Mesenchymal stem cell (in vitro differentiated cells and primary cell): ENCODE measurements at regions not wholly inside any gene's neighbourhood (a gene's known extent, or its start where the extent isn't known, plus 50 kb on each side); places are given as distances from the start of the nearest gene placed in this dataset.

Experiments
- DNase-seq: peaks from one replicate; pipeline ENCODE4 v3.0.0-alpha.2; 2013
- H2AFZ ChIP-seq: one replicate; pipeline ENCODE4 v1.6.1; 2013; ENCODE audit warnings: low read depth, mild to moderate bottlenecking, control low read depth, inconsistent platforms, low read length, moderate library complexity
- H2AK5ac ChIP-seq: 2 replicates; pipeline ENCODE4 v1.6.1; 2013; ENCODE audit warnings: low read length, moderate library complexity, mild to moderate bottlenecking, inconsistent platforms; ENCODE audit not compliant: severe bottlenecking
- H2BK120ac ChIP-seq: one replicate; pipeline ENCODE4 v1.6.1; 2013; ENCODE audit warnings: low read depth, mild to moderate bottlenecking, inconsistent platforms, low read length, moderate library complexity
- H2BK12ac ChIP-seq, 2 experiments: one replicate each; pipeline ENCODE4 v1.6.1; 2013; ENCODE audit warnings: inconsistent platforms in 2 of 2, low read length in 2 of 2, mild to moderate bottlenecking in 2 of 2, moderate library complexity in 2 of 2, control low read depth in 1 of 2
- H2BK15ac ChIP-seq: one replicate; pipeline ENCODE4 v1.6.1; 2013; ENCODE audit warnings: mild to moderate bottlenecking, low read depth, inconsistent platforms; ENCODE audit not compliant: poor library complexity, severe bottlenecking
- H2BK5ac ChIP-seq: 2 replicates; pipeline ENCODE4 v1.6.1; 2013; ENCODE audit warnings: low read depth, mild to moderate bottlenecking, low read length, control low read depth, inconsistent platforms; ENCODE audit not compliant: poor library complexity, severe bottlenecking
- H3K14ac ChIP-seq, 2 experiments: one replicate each; pipeline ENCODE4 v1.6.1; 2013; ENCODE audit warnings: inconsistent platforms in 2 of 2, low read length in 2 of 2, control low read depth in 1 of 2, mild to moderate bottlenecking in 1 of 2, moderate library complexity in 1 of 2
- H3K18ac ChIP-seq, 2 experiments: one replicate each; pipeline ENCODE4 v1.6.1; 2013; ENCODE audit warnings: inconsistent platforms in 2 of 2, low read length in 2 of 2, control low read depth in 1 of 2, low read depth in 1 of 2, mild to moderate bottlenecking in 1 of 2
- H3K23ac ChIP-seq, 2 experiments: one replicate each; pipeline ENCODE4 v1.6.1; 2013; ENCODE audit warnings: inconsistent platforms in 2 of 2, low read length in 2 of 2, mild to moderate bottlenecking in 2 of 2, moderate library complexity in 2 of 2, control low read depth in 1 of 2
- H3K27ac ChIP-seq: 2 replicates; pipeline ENCODE4 v1.5.1; 2013; ENCODE audit warnings: mild to moderate bottlenecking, moderate library complexity, low read length, control low read depth, inconsistent platforms; ENCODE audit not compliant: poor library complexity, severe bottlenecking
- H3K27me3 ChIP-seq, 2 experiments: 2 replicates each; pipeline versions ENCODE4 v1.6.1 to v1.7.0; 2013; ENCODE audit warnings: low read length in 2 of 2, mild to moderate bottlenecking in 2 of 2, moderate library complexity in 2 of 2, control low read depth in 1 of 2, inconsistent platforms in 1 of 2; ENCODE audit not compliant: control insufficient read depth in 1 of 2, insufficient read depth in 1 of 2
- H3K36me3 ChIP-seq, 2 experiments: 2 replicates each; pipeline versions ENCODE4 v1.6.1 to v1.7.0; 2013; ENCODE audit warnings: low read length in 2 of 2, control low read depth in 1 of 2, inconsistent platforms in 1 of 2, low read depth in 1 of 2, mild to moderate bottlenecking in 1 of 2; ENCODE audit not compliant: insufficient read depth in 2 of 2, control insufficient read depth in 1 of 2
- H3K4ac ChIP-seq, 2 experiments: one replicate each; pipeline ENCODE4 v1.6.1; 2013; ENCODE audit warnings: inconsistent platforms in 2 of 2, low read length in 2 of 2, mild to moderate bottlenecking in 2 of 2, moderate library complexity in 2 of 2, control low read depth in 1 of 2, low read depth in 1 of 2
- H3K4me1 ChIP-seq: 2 replicates; pipeline ENCODE4 v1.6.1; 2013; ENCODE audit warnings: low read depth, low read length, control low read depth; ENCODE audit not compliant: control insufficient read depth, insufficient read depth
- H3K4me2 ChIP-seq: 2 replicates; pipeline ENCODE4 v1.6.1; 2013; ENCODE audit warnings: low read length, mild to moderate bottlenecking, inconsistent platforms; ENCODE audit not compliant: poor library complexity, severe bottlenecking
- H3K4me3 ChIP-seq, 2 experiments: 2 replicates each; pipeline versions ENCODE4 v1.5.1 to v1.7.0; 2013; ENCODE audit warnings: low read length in 2 of 2, mild to moderate bottlenecking in 2 of 2, control low read depth in 1 of 2, low read depth in 1 of 2; ENCODE audit not compliant: insufficient read depth in 1 of 2
- H3K79me1 ChIP-seq: replicated peaks from 2 replicates; pipeline ENCODE4 v1.6.1; 2013; ENCODE audit warnings: mild to moderate bottlenecking, control low read depth, low read length, inconsistent platforms; ENCODE audit not compliant: poor library complexity, severe bottlenecking
- H3K9ac ChIP-seq: 2 replicates; pipeline ENCODE4 v1.7.0; 2013; ENCODE audit warnings: mild to moderate bottlenecking, low read length, moderate library complexity
- H3K9me3 ChIP-seq: 2 replicates; pipeline ENCODE4 v1.7.0; 2013; ENCODE audit warnings: mild to moderate bottlenecking, low read length; ENCODE audit not compliant: control insufficient read depth
- H4K8ac ChIP-seq: one replicate; pipeline ENCODE4 v1.6.1; 2013; ENCODE audit warnings: inconsistent platforms, mild to moderate bottlenecking, low read length, moderate library complexity
- H4K91ac ChIP-seq: one replicate; pipeline ENCODE4 v1.6.1; 2013; ENCODE audit warnings: mild to moderate bottlenecking, low read length, inconsistent platforms
- WGBS: methylation state at CpG from one replicate; pipeline ENCODE4 v1.1.7; 2013; ENCODE audit warnings: mixed read lengths; 5-methylcytosine and 5-hydroxymethylcytosine counted together

GRCh38 chr4:154140869-154141268, 350.7 kb downstream of the DCHS2 start:
- no peaks in the 10 kb centered on the region for H3K79me1 ChIP-seq
- H2AFZ ChIP-seq = no peak overlapping the region
- DNase-seq = no peak
- no peaks in the 10 kb centered on the region for H3K36me3 ChIP-seq
- H3K27me3 ChIP-seq = no peaks in the 10 kb centered on the region
- no peaks in the 10 kb centered on the region for H3K4me1 ChIP-seq
- H3K4me3 ChIP-seq = no peak overlapping the region
- no peak overlapping the region for H2BK5ac ChIP-seq
- no peak overlapping the region for H2BK120ac ChIP-seq
- H3K9me3 ChIP-seq = no peaks in the 10 kb centered on the region
- H4K91ac ChIP-seq = no peak overlapping the region
- 81% methylated on average over 3 of the region's 3 CpGs for WGBS
- H2BK15ac ChIP-seq = no peak overlapping the region
- H3K18ac ChIP-seq = no peak overlapping the region
- H3K4me2 ChIP-seq = no peak overlapping the region
- H4K8ac ChIP-seq = no peak overlapping the region
- no peak overlapping the region for H3K4ac ChIP-seq
- no peak overlapping the region for H3K14ac ChIP-seq
- no peak overlapping the region for H3K27ac ChIP-seq
- no peak overlapping the region for H2BK12ac ChIP-seq
- H2AK5ac ChIP-seq = no peak overlapping the region
- no peak overlapping the region for H3K9ac ChIP-seq
- no peak overlapping the region for H3K23ac ChIP-seq

GRCh38 chr4:154137320-154137905, 348.5 kb upstream of the SFRP2 start:
- H3K18ac ChIP-seq = no peak overlapping the region
- H2BK5ac ChIP-seq = no peak overlapping the region
- H3K27me3 ChIP-seq = no peaks in the 10 kb centered on the region
- no peaks in the 10 kb centered on the region for H3K36me3 ChIP-seq
- H2BK15ac ChIP-seq = no peak overlapping the region
- H3K79me1 ChIP-seq = no peaks in the 10 kb centered on the region
- no peaks in the 10 kb centered on the region for H3K4me1 ChIP-seq
- peak overlapping the region; percentile 18 for H4K91ac ChIP-seq
- H3K27ac ChIP-seq = no peak overlapping the region
- H3K23ac ChIP-seq = no peak overlapping the region
- H4K8ac ChIP-seq = no peak overlapping the region
- H2BK12ac ChIP-seq = no peak overlapping the region
- no peak overlapping the region for H2AFZ ChIP-seq
- H3K9me3 ChIP-seq = no peaks in the 10 kb centered on the region
- DNase-seq = no peak
- WGBS = 74% methylated on average over 2 of the region's 3 CpGs
- no peak overlapping the region for H3K4me3 ChIP-seq
- H2AK5ac ChIP-seq = no peak overlapping the region
- no peak overlapping the region for H3K4ac ChIP-seq
- no peak overlapping the region for H2BK120ac ChIP-seq
- no peak overlapping the region for H3K4me2 ChIP-seq
- no peak overlapping the region for H3K9ac ChIP-seq
- H3K14ac ChIP-seq = no peak overlapping the region

DNA sequence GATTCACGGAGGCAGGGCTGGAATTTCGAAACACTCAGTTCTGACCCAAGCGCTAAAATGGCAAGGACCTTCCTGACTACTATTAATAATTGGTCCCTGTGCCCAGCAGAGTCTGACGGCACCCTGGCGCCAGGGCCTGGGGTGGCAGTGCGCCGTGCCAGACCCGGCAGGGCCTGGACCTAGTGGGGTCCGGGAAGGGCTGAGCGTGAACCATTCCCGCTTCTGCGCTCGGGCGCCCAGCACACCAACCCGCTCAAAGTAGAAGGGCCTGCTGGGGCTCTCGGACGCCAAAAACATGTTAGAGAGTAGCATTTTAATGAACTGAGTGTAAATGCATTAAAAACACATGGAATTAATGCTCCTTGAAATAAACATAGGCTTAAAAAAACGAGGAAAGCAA, 346.7 kb upstream of the SFRP2 start:
- no peak overlapping the region for H3K27ac ChIP-seq
- H3K9ac ChIP-seq = no peak overlapping the region
- no peak overlapping the region for H4K91ac ChIP-seq
- no peaks in the 10 kb centered on the region for H3K79me1 ChIP-seq
- no peak overlapping the region for H3K18ac ChIP-seq
- H3K4me3 ChIP-seq = no peak overlapping the region
- no peak overlapping the region for H2BK120ac ChIP-seq
- H2BK12ac ChIP-seq = no peak overlapping the region
- H3K23ac ChIP-seq = no peak overlapping the region
- no peaks in the 10 kb centered on the region for H3K27me3 ChIP-seq
- H3K36me3 ChIP-seq = no peaks in the 10 kb centered on the region
- no peak overlapping the region for H3K14ac ChIP-seq
- WGBS = 99% methylated on average over 15 of the region's 18 CpGs
- H4K8ac ChIP-seq = no peak overlapping the region
- H2AK5ac ChIP-seq = no peak overlapping the region
- H3K4ac ChIP-seq = no peak overlapping the region
- H3K4me2 ChIP-seq = no peak overlapping the region
- no peaks in the 10 kb centered on the region for H3K9me3 ChIP-seq
- no peak for DNase-seq
- no peak overlapping the region for H2BK15ac ChIP-seq
- no peak overlapping the region for H2BK5ac ChIP-seq
- no peaks in the 10 kb centered on the region for H3K4me1 ChIP-seq
- no peak overlapping the region for H2AFZ ChIP-seq

- no peaks in the 10 kb centered on the region for H3K4me1 ChIP-seq
- no peak overlapping the region for H2BK120ac ChIP-seq
- H3K4ac ChIP-seq = no peak overlapping the region
- no peak overlapping the region for H2BK5ac ChIP-seq
- H3K36me3 ChIP-seq = no peaks in the 10 kb centered on the region
- no peak overlapping the region for H2AK5ac ChIP-seq
- no peak overlapping the region for H3K23ac ChIP-seq
- H3K14ac ChIP-seq = no peak overlapping the region
- no peak overlapping the region for H4K8ac ChIP-seq
- H3K4me3 ChIP-seq = no peak overlapping the region
- no CpG with 5 or more reads among the region's 1 CpG for WGBS
- H2BK12ac ChIP-seq = no peak overlapping the region
- no peaks in the 10 kb centered on the region for H3K9me3 ChIP-seq
- no peak overlapping the region for H3K18ac ChIP-seq
- no peak overlapping the region for H4K91ac ChIP-seq
- no peaks in the 10 kb centered on the region for H3K79me1 ChIP-seq
- no peak for DNase-seq
- no peak overlapping the region for H3K27ac ChIP-seq
- H2BK15ac ChIP-seq = no peak overlapping the region
- no peak overlapping the region for H3K4me2 ChIP-seq
- H2AFZ ChIP-seq = no peak overlapping the region
- no peaks in the 10 kb centered on the region for H3K27me3 ChIP-seq
- H3K9ac ChIP-seq = no peak overlapping the region
Measured at GRCh38 chr4:154132406-154132805, 343.5 kb upstream of the SFRP2 start.
